Glomerular endothelial cell (primary cell): ENCODE measurements at regions not wholly inside any gene's neighbourhood (a gene's known extent, or its start where the extent isn't known, plus 50 kb on each side); places are given as distances from the start of the nearest gene placed in this dataset.
"Not testable (repeated sequence)": the region's sequence is repeated elsewhere in the genome, so short reads cannot be mapped to it uniquely, and the experiment has no call there.

ENCODE experiments used
- DNase-seq: peaks from one replicate; pipeline ENCODE4 v3.0.0-alpha.2; 2011; ENCODE audit warnings: low read depth, low spot score; ENCODE audit errors: extremely low read depth

DNA sequence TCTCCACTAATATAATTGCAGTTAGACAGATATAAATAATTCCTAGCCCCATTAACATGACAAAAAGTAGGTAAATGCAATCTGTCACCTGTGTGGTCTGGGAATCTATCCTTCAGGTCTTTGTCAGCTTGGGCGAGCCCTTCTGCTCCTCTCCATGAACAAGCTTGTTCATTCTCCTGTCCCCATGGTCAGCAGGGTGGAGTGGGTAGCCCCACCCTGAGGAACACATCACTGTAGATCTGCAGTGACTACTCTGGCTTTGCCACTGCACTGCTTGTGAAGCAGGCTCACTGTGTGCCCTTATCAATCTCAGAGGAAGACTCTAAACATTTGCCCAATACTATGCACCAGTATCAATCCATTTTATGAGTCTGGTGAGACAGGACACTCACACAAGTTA lies 279.0 kb downstream of the MATN1 start:
- DNase-seq, result no peak

DNA sequence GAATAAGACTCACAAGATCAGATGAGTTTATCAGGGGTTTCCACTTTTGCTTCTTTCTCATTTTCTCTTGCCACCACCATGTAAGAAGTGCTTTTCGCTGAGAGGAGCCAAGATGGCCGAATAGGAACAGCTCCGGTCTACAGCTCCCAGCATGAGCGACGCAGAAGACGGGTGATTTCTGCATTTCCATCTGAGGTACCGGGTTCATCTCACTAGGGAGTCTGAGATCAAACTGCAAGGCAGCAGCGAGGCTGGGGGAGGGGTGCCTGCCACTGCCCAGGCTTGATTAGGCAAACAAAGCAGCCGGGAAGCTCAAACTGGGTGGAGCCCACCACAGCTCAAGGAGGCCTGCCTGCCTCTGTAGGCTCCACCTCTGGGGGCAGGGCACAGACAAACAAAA lies 285.1 kb downstream of the MATN1 start:
- DNase-seq, result not testable (repeated sequence)

DNA sequence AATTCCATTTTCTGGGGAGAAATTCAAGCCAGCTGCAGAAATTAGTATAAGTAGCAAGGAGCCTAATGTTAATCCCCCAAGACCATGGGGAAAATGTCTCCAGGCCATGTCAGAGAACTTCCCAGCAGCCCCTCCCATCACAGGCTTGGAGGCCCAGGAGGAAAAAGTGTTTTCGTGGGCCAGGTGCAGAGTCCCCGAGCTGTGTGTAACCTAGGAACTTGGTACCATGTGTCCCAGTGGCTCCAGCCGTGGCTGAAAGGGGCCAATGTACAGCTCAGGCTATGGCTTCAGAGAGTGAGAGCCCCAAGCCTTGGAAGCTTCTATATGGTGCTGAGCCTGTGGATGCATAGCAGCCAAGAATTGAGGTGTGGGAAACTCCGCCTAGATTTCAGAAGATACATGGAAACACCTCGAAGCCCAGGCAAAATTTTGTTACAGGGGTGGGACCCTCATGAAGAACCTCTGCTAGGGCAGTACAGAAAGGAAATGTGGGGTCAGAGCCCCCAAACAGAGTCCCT lies 286.3 kb downstream of the MATN1 start:
- DNase-seq, result no peak

DNA sequence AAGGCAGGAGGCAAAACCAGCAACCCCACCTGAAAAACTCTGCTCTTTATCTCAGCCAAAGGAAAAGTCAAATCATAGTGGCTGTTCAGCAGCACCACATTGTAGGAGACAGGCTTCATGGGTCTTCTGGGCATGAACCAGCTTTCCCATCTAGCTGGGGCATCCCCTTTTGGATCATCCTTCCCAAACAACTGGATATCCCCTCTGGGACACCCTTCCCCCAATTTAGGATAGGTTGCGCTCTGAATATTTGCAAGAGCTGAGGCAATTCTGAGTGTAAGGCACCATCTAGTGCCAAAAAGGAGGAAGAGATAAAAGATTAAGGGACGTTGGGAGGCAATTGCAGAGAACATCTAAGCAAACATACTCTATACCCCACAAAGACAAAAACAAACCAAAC lies 295.8 kb downstream of the MATN1 start:
- no peak for DNase-seq

DNA sequence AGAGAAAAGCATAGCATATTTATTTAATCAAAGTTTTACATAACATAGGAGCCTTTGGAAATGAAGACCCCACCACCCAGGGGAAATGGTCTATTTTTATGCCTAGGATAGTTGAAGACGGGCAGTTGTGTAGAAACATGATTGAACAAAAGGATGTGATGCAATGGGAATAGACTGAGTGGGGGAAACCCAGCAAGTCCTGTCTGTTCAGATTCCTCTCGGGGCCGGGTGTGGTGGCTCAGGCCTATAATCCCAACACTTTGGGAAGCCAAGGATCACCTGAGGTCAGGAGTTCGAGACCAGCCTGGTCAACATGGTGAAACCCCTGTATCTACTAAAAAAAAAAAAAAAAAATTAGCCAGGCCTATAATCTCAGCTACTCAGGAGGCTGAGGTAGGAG lies 298.3 kb downstream of the MATN1 start:
- no peak for DNase-seq

DNA sequence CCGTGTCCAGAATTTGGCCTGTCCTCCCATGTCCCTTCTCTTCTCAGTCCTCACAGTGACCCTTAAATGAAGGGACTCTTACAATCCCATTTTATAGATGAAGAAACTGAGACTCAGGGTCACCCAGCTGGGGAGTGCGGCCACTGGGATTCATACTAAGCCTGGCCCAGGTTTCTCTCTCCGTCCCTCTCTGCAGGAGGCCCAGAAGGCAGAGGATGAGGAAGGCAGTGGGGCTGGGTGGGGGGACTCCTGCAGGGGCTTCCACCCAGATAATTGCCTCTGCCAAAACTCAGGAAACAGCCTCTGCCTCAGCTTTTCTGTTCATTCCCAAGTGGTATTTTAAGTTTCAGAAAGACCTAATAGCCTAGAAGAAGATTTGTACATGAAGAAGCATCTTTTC lies 299.8 kb downstream of the MATN1 start:
- no peak for DNase-seq

DNA sequence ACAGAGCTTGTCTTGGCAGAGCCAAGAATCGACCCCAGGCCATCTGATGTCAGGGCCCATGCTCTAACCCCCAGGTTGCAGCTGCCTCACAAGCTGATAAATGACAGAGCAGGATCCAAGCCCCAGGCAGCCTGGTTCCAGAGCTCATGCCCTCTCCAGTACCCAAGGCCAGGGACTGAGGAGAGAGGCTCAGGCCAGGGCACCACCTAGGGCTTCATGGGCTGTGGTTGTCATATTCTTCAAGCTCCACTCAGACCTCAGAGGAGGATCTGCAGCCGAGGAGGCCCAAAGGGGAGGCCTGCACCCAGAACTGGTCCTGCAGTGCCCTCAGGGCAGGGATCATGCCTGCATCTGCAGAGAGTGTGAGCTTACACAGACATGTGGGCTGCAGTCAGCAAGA lies 301.1 kb downstream of the MATN1 start:
- no peak for DNase-seq

DNA sequence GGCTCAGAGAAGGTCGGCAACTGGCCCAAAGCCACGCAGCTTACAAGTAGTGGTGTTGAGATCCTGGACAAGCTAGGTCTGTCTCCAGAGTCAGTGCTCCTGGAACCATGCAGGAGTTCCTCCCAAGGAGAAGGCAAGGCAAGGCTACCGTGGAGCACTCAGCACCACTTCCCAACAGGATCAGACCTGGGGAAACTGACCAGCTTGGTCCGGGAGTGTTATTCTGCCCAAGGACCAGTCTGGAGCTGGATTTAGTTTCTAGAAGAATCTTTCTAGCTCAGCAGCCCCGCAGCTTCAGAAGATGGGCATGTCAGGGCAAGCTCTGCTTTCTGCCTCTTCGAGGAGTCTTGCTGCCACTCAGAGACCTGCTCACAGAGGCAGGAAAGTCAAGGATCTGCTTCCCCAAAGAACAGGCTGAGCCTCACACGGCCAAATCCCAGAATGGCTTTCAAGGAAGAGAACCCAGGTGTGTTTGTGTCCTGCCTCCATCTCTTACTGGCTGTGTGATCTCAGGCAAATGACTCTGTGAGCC lies 302.8 kb downstream of the MATN1 start:
- no peak for DNase-seq

DNA sequence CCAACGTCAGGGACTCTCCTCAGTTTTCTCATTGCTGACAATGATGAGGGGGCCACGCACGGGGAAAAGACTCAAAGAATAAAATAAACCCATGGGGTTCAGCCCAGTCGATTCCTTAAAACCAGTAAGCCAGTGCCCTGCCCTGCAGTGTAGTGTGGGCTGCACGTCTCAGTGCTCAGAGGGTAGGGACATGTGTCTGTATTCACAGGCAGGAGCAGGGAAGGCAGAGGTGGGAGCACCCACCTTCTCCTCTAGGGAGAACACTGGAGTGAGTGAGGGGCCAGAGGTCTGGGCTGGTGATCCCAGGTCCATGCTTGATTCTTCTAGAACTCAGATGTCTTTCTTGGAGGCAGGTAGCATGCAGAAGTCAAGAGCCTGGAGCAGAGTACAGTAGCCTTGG lies 303.6 kb downstream of the MATN1 start:
- no peak for DNase-seq

DNA sequence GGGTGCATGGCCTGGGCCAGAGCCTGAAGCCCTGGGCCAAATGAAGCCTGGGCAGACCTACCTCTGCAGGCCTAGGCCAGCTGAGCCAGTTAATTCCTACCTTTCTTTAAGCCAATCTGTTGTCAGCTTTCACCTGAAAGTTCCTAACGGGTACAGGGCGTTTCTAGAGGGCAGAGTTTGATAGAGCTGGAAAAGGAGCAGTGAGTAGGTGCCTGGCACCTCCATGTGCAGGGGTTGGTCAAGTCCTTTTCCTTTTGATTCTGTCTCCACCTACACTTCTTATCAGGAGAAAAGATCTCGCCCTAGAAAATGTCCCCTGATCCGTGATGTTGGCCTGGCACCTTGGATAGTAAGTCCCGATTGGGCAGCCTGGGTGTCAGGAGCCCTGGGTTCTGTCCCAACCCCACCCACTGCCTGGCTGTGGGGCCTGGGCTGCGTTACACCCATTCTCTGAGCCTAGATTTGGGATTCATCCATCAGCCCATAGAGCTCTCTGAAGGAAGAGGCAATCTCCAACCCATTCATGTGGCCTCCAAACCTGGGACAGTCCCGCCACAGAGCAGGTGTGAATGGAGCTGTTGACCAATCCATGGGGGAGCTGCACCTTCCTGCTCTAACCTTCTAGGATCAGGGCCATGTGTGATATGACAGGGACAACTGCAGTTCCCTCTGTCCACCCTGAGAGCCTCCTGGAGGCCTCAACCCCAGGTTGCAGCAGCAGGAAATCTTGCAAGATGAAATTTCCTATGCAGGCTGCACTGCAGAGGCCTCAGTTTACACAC lies 304.3 kb downstream of the MATN1 start:
- DNase-seq, result no peak

DNA sequence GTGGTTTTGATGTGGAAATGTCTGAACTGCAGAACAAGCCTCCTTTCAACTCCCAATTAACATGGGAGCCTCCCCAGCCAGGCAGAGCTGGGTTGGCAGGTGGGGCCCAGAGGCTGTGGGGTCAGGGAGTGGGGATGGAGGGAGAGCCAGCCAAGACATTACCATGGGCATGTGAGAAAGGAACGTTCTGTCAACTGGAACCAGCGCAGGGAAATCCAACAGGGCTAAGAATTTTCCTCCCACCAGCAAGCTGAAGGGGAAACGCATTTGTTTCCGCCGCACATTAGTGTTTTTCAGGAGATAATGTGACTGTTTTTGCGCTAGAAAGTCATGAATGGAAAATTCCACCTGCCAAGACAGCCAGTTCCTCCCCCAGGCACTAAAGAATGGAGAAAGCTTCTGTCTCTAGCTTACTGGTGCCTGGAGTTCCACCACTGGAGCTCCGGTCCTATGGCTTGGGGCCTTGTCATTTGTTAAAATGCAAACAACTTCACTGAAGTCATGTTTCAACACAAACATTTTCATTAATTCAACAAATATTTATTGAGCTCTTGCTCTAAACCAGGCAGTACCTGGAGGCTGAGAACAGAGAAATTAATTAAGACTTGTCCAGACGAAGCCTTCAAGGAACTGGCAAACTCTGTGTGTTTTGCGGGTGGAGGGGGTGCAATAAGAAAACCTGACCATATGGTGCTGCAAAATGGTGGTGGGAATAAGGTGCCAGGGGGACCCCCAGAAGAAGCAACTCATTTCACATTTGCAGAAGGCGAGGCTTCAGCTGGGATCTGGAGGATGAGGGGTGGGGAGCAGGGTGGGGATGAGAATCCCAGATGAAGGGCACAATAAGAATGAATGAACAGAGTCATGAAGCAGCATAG lies 305.1 kb downstream of the MATN1 start:
- no peak for DNase-seq

DNA sequence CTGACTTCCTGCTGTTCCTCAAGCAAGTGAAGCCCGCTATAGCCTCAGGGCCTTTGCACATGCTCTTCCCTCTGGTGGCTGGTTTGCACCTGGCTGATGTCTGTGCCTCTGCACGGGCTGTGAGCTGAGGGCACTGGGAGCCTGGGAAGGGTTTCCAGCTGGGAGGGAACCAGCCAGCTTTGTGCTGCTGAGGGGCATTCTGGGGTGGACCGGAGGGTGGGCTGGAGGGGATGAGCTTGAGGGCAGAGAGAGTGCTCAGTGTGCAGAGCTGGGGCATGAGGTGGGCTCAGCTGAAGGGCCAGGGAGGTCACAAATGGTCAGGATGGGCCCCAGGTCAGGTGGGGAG lies 305.7 kb downstream of the MATN1 start:
- no peak for DNase-seq

DNA sequence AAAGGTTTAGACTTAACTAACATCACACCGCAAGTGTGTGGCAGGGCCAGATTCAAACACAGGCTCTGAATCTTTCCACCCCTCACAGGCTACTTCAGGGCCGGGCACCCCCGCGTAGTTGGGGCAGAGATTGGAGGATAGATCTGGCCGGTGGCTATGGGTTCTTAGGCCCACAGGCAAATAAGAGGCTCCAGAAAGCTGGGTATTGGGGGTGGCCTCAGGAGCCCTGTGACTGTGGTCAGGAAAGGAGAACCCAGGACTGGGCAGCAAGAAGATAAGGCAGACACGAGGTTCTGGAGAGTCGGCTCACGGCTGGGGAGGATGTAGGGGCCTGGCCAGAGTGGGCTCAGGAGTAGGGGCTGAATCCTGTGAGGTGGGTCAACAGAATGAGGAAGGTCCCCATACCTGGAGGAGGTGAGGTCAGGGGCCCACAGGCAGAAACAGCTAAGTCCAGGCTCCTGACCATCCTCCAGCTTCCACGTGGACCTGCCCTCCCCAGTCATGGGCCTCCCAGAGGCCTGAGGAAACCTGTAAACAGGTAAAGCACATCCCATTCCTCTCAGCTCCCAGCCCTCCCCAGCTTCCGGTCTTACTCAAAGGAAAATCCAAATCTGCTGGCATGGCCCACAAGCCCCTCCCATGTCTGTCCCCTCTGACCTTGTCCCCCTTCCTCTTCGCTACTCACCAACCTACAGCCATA lies 306.2 kb downstream of the MATN1 start:
- DNase-seq, result no peak

DNA sequence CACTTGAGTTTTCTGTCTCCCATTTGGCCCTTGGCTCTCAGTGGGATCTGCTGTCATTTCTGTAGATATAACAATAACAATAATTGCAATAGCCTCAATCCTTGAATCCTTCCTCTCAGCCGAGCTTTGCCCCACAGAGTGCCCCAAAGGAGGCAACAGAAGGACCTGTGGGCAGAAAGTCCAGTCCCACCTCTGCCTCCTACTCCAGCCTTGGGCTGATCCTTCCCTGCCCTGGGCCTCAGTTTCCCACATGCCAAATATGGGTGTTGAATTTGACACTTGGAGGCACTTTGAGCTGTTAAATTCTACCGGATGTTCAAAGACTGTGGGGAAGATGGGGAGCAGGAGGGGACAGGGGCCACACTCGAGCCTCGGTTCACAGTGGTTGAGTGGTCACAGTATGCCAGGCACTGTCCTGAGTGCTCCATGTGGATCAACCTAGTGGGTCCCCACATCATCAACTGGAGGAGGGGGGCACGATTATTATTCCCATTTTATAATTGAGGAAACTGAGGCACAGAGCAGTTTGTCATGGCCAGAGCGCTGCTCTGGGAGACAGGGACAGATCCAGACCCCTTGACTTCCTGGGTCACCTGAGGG lies 307.1 kb downstream of the MATN1 start:
- no peak for DNase-seq

DNA sequence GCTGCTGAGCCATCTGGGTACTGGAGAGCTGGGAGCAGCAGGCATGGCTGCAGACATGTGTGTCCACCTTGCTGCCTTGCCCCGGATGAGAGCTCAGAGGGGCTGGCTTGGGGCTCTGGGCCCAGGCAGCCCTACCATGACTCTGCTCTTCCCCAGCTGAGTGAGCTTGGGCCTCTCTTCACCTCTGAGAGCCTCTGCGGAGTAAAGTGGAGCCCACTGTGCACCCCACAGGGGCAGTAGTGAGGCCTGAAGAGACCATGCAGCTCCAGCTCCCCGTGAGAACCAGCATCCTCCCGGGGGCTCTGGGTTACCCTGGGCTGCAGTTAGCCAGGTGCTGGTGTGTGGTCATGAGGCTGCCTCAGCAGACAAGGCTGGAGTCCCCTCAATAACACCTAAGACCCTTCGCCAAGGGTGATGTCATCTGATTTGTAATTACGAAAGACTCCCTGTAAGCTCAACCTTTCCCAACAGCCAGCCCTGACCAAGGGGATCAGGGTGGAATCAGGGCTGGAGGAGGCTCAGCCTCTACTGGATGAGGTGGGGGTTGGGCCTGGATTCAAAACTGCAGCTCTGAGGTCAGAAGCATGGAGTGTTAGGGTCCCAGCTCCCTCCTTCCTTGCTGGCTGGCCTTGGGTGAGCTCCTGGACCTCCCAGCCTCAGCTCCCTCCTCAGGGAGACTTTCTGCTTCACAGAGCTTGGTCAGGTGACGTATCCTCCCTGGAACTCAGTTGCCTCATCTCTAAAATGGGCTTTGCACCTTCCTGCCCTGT lies 308.0 kb downstream of the MATN1 start:
- DNase-seq, result no peak

DNA sequence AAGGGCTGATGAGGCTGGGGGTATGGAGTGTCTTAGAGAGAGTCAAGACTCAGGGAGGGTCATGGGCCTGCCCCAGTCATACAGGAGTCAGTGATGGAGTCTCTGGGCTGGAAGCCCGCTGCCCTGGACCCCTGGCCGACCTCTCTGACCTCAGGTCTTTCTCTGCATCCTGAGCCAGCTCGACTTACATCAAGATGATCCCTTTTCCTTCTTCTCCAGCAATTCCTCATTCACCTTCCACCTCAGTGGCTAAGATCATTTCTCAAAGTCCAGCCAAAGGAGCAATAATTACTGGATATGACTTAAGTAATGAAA lies 308.6 kb downstream of the MATN1 start:
- no peak for DNase-seq

DNA sequence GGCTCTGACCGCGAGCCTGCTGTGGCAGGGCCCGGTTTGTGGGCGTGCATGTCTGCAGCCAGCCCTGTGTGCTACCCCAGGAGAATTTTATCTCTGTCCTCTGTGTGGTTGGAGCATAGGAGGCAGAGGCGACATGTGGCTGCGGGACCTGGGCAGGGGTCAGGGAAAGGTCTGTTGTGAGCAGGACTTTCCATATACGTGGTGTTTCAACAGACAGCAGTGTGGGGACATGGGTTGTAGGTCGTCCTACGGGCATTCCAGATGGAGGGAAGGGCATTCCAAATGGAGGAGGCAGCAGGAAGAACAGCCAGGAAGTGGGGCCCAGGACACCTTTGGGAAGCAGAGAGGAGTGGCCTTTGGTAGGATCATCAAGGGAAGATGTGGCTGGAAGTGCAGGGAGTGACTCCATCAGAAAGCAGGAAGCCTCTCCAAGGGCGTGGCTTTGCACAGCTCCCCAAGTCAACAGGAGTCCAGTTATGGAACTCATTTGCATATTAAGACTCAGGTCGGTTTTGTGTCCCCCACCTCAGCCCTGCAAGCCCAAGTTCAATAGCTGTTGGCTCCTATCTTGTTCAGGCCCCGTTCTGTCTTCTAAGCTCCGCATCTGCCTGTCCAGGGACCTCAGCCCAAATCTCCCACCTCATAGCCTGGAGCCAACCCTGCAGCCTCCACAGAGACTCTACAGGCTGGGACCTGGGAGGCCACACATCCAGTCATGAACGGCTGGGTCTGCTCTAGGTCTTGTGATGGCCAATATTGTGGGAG lies 309.1 kb downstream of the MATN1 start:
- DNase-seq, result no peak

DNA sequence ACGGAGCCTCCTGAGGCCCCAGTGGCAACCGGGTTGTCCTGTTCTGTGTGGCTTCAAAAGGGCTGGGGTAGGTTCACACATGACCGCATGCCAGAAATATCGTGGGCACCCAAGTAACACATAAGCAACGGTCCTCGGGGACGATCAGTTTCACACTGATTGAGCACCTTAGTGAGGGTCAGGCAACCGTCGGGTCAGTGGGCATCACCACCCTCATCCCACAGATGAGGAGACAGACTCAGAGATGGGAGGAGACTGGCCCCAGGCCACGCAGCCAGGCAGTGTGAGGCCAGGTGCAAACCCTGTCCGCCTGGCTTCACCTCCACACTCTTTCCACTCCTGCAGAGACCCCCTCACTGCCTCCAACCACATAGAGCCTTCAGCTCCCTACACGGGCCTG lies 309.8 kb downstream of the MATN1 start:
- DNase-seq, result no peak

DNA sequence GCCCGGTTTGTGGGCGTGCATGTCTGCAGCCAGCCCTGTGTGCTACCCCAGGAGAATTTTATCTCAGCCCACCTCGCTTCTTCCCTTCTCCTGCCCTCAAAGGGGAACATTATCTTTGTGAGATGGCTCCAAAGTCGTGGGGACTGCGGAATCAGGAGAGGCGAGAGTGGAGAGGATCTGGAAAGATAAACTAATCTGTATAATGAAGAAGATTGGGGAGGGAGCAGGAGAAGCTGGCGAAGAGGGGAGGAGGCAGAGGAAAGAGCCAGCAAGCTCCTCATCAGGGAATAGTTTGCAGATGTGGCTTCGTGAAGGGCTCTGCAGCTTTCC lies 310.3 kb downstream of the MATN1 start:
- DNase-seq, result no peak
